Esophagus squamous epithelium (tissue), 5 donors: ENCODE measurements at regions not wholly inside any gene's neighbourhood (a gene's known extent, or its start where the extent isn't known, plus 50 kb on each side); places are given as distances from the start of the nearest gene placed in this dataset.

Experiments used
- DNase-seq: peaks from one replicate; lab custom pipeline; 2025; lab: John Stamatoyannopoulos, UW
- H3K27ac ChIP-seq, 4 donors: fragments of 200-600 bp; sonication (generic); one replicate each; pipeline ENCODE4 v1.5.1; 2016 to 2019; ENCODE audit warnings: mild to moderate bottlenecking in 1 of 4
- H3K27me3 ChIP-seq, 4 donors: fragments of 200-600 bp; sonication (generic); 1 replicate in 3 of 4; 2 replicates in 1 of 4; pipeline versions ENCODE4 v1.5.1 to v1.6.0; 2017 to 2021; ENCODE audit warnings: antibody characterized with exemption in 1 of 4
- H3K36me3 ChIP-seq, 3 donors: fragments of 200-600 bp; sonication (generic); one replicate each; pipeline ENCODE4 v1.5.1; 2016 to 2019
- H3K4me1 ChIP-seq, 3 donors: fragments of 200-600 bp; sonication (generic); one replicate each; pipeline ENCODE4 v1.5.1; 2017 to 2019
- H3K4me3 ChIP-seq, 4 donors: fragments of 200-600 bp; sonication (generic); 1 replicate in 3 of 4; 2 replicates in 1 of 4; pipeline ENCODE4 v1.5.1; 2016 to 2019; ENCODE audit warnings: mild to moderate bottlenecking in 2 of 4, moderate library complexity in 1 of 4
- H3K9me3 ChIP-seq, 3 donors: fragments of 200-600 bp; sonication (generic); one replicate each; pipeline ENCODE4 v1.5.1; 2016 to 2019
- POLR2A ChIP-seq, 4 donors: fragments of 450-650 bp; IDR thresholded peaks; one replicate each; pipeline ENCODE4 v1.6.1; 2017; ENCODE audit warnings: antibody characterized with exemption in 4 of 4, mild to moderate bottlenecking in 4 of 4, moderate library complexity in 3 of 4
- WGBS, 2 donors: methylation state at CpG; one replicate each; pipeline ENCODE4 v1.1.5; 2018; 5-methylcytosine and 5-hydroxymethylcytosine counted together
- intact Hi-C: fragments of 100-400 bp; cut with DNase I; formaldehyde crosslinking; loops from one replicate; pipeline ENCODE4 v1.15.0; 2022
- TF ChIP-seq, protein P1 (sequence below), 6 experiments: fragments of 450-650 bp in 4 of 6; fragments of 200-600 bp in 2 of 6; sonication (generic) in 2 of 6; IDR thresholded peaks; one replicate each; pipeline ENCODE4 v1.5.1; 2016 to 2019; ENCODE audit warnings: antibody characterized with exemption in 6 of 6, mild to moderate bottlenecking in 4 of 6, moderate library complexity in 4 of 6
- donor health status: DM: yes; HTN: yes; CAD: no.

DNA sequence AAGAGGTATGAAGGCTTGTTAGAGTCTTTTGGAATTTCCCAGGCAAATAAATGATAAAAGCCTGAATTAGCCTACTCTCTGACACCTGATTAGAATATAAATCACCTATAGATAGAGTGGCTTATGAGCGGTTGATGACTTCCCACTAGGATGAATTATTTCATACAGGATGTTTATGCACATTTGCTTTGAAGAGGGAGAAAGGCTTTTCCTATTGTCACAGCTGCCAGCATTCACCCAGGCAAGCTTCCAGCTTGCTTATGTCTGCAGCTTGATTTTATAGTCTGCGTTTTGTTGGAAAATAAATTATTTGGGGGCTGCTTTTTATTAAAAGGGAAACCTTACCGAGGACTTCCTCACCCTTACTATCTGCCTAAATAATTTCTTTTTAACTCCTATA, 51.3 kb upstream of the EIF2S2 start:
- TF ChIP-seq POLR2A (IDR thresholded peaks at IDR 0.05): no peak
- TF ChIP-seq, protein P1, sequence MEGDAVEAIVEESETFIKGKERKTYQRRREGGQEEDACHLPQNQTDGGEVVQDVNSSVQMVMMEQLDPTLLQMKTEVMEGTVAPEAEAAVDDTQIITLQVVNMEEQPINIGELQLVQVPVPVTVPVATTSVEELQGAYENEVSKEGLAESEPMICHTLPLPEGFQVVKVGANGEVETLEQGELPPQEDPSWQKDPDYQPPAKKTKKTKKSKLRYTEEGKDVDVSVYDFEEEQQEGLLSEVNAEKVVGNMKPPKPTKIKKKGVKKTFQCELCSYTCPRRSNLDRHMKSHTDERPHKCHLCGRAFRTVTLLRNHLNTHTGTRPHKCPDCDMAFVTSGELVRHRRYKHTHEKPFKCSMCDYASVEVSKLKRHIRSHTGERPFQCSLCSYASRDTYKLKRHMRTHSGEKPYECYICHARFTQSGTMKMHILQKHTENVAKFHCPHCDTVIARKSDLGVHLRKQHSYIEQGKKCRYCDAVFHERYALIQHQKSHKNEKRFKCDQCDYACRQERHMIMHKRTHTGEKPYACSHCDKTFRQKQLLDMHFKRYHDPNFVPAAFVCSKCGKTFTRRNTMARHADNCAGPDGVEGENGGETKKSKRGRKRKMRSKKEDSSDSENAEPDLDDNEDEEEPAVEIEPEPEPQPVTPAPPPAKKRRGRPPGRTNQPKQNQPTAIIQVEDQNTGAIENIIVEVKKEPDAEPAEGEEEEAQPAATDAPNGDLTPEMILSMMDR (IDR thresholded peaks at IDR 0.05): no peak
- WGBS, 2 donors: 62 to 66% methylated on average over 3 of the region's 3 CpGs
- Histone ChIP-seq H3K36me3 (no peaks in the 10 kb centered on the region), H3K27me3 (no peaks in the 10 kb centered on the region), H3K4me3 (no peak overlapping the region), H3K9me3 (no peaks in the 10 kb centered on the region), H3K27ac (no peak overlapping the region), H3K4me1 (no peaks in the 10 kb centered on the region)
- DNase-seq: no peak
- intact Hi-C loops: no loop called here

DNA sequence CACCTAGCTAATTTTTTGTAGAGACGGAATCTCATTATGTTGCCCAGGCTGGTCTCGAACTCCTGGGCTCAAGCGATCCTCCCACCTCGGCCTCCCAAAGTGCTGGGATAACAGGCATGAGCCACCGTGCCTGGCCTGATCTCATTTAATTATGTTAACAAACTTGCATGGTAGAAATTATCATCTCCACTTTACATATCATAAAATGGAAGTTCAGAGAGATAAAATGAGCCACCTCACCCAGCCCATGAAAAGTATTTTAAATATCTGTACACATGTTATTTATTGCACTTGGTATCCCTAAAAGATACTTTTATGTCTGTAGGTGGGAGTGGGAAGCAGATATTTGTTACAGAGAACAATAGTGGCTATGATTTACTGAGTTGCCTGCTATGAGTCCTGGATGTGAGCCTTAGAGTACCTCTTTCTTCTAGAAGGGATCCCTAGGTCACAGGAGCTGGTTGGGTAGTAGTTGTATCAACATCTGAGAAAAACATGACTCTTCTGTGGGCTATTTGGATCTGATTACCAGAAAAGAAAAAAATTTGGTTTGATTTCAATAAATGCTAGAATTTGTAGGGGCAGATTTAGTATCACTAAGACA, 52.4 kb upstream of the EIF2S2 start:
- Histone ChIP-seq H3K36me3 (no peaks in the 10 kb centered on the region), H3K4me1 (no peaks in the 10 kb centered on the region), H3K9me3 (no peaks in the 10 kb centered on the region), H3K27ac (no peak overlapping the region), H3K4me3 (no peak overlapping the region), H3K27me3 (no peaks in the 10 kb centered on the region)
- DNase-seq: no peak
- intact Hi-C loops: no loop called here
- 81 to 95% methylated on average over 5 of the region's 5 CpGs for whole genome bisulfite sequencing, 2 donors
- TF ChIP-seq POLR2A (IDR thresholded peaks at IDR 0.05): no peak
- TF ChIP-seq, protein P1 (IDR thresholded peaks at IDR 0.05): no peak

DNA sequence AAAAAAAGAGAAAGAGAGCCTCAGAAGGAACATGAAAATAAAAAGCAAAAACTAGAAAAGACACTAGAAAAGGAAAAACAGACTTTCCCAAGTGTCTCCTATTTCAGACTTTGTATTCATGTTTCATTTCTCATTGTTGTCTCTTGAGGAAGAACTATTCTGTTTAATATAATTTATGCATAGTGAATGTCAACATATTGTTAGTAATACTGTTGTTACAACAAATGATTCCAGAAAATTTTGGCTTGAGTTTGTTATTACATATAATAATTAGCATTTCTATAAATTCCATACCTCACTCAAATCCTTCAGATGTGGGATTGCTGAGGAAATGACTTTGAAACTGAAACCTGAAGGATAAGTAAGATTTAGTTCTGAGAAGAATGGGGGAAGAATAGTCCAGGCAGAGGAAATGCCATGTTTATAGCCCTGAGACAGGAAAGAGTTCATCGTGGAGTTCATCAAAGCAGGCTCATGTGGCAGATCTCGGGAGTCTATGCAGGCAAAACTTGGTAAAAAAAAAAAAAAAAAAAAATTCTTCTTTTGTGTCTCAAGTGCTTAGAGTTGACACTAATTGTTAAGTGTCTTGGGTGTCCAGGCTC, 53.1 kb upstream of the EIF2S2 start:
- Histone ChIP-seq H3K36me3 (no peaks in the 10 kb centered on the region), H3K4me1 (no peaks in the 10 kb centered on the region), H3K4me3 (no peak overlapping the region), H3K27me3 (no peaks in the 10 kb centered on the region), H3K27ac (no peak overlapping the region), H3K9me3 (no peaks in the 10 kb centered on the region)
- intact Hi-C loops: no loop called here
- TF ChIP-seq POLR2A (IDR thresholded peaks at IDR 0.05): no peak
- TF ChIP-seq, protein P1 (IDR thresholded peaks at IDR 0.05): no peak
- 12 to 18% methylated on average over 2 of the region's 2 CpGs for WGBS, 2 donors
- no peak for DNase-seq

DNA sequence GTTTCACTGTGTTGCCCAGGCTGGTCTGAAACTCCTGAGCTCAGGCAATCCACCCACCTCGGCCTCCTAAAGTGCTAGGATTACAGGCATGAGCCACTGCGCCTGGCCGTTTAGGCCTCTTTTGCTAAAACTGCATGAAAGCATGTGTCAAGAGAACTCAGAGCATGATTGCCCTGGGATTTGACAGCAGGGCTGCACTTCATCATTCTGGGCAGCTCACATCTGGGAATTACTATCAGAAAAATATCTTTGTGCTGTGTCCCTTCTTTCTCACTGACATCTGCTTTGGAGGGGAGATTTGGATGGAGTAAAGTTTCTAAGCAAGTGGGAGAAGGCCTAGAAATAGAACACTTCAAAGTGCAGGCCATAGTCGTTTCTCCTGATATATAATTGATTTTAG, 59.6 kb upstream of the EIF2S2 start:
- TF ChIP-seq, protein P1 (IDR thresholded peaks at IDR 0.05): no peak
- no peak for TF ChIP-seq POLR2A (IDR thresholded peaks at IDR 0.05)
- no peaks in the 10 kb centered on the region for H3K36me3 ChIP-seq
- 73 to 82% methylated on average over 1 to 4 of the region's 4 CpGs for WGBS, 2 donors
- H3K9me3 ChIP-seq: no peaks in the 10 kb centered on the region
- H3K4me1 ChIP-seq: no peaks in the 10 kb centered on the region
- H3K27ac ChIP-seq: no peak overlapping the region
- H3K27me3 ChIP-seq: no peaks in the 10 kb centered on the region
- no peak for DNase-seq
- intact Hi-C loops: no loop called here
- no peak overlapping the region for H3K4me3 ChIP-seq

DNA sequence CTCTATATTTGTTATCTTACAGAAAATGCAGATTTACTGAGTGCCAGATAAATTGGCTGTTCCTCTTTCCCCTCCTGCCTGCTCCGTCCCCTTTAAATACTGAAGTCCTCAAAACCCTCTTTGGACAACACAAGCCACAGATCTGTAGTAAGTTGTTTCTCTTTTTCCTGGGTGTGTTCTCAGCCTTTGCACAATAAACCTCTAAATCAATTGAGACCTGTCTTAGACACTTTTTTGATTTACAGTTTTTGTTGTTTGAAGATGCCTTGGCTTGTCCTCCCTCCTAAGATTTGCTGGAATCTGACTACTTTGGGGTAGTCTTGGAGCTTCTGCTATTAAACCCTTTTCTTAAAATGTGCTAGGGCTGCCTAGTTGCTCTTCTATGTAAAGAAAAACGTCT, 60.9 kb upstream of the EIF2S2 start:
- Histone ChIP-seq H3K9me3 (no peaks in the 10 kb centered on the region), H3K27me3 (no peaks in the 10 kb centered on the region), H3K4me1 (no peaks in the 10 kb centered on the region), H3K36me3 (no peaks in the 10 kb centered on the region), H3K27ac (no peak overlapping the region), H3K4me3 (no peak overlapping the region)
- TF ChIP-seq, protein P1 (IDR thresholded peaks at IDR 0.05): no peak
- no peak for TF ChIP-seq POLR2A (IDR thresholded peaks at IDR 0.05)
- intact Hi-C loops: no loop called here
- no peak for DNase-seq
- WGBS, 2 donors: 51 to 53% methylated on average over 2 of the region's 2 CpGs
